Natural killer cell (primary cell): ENCODE measurements at regions not wholly inside any gene's neighbourhood (a gene's known extent, or its start where the extent isn't known, plus 50 kb on each side); places are given as distances from the start of the nearest gene placed in this dataset.

Source experiments
- ATAC-seq, 3 donors: fragments of 150-1000 bp in 2 of 3; fragments of 200-7000 bp in 1 of 3; cut with Tn5 transposase; 1 replicate in 1 of 3; 2 replicates in 2 of 3; pipeline ENCODE4 v1.10.0; 2021; ENCODE audit warnings: mild to moderate bottlenecking in 2 of 3, moderate library complexity in 2 of 3
- DNase-seq, 2 donors: peaks; one replicate each; pipeline versions ENCODE4 v3.0.0 to v3.0.0-alpha.2; 2013 to 2021; ENCODE audit warnings: mixed read lengths in 1 of 2
- H3K27ac ChIP-seq: one replicate; pipeline ENCODE4 v1.5.1; 2013; ENCODE audit warnings: mild to moderate bottlenecking, low read length
- H3K27me3 ChIP-seq: one replicate; pipeline ENCODE4 v1.6.1; 2013; ENCODE audit warnings: low read length; ENCODE audit not compliant: control insufficient read depth, insufficient read depth
- H3K36me3 ChIP-seq: one replicate; pipeline ENCODE4 v1.6.1; 2013; ENCODE audit warnings: low read length; ENCODE audit not compliant: control insufficient read depth, insufficient read depth
- H3K4me1 ChIP-seq: one replicate; pipeline ENCODE4 v1.6.1; 2013; ENCODE audit warnings: low read length; ENCODE audit not compliant: control insufficient read depth, insufficient read depth
- H3K4me3 ChIP-seq: one replicate; pipeline ENCODE4 v1.5.1; 2013; ENCODE audit warnings: low read length
- H3K9me3 ChIP-seq: one replicate; pipeline ENCODE4 v1.6.1; 2013; ENCODE audit warnings: low read length; ENCODE audit not compliant: control insufficient read depth, insufficient read depth
- H3K27ac Mint-ChIP-seq, 2 donors: one replicate each; pipeline ENCODE4 v1.8.0; 2022; ENCODE audit warnings: mild to moderate bottlenecking in 2 of 2, mixed read lengths in 2 of 2, moderate library complexity in 1 of 2
- H3K27me3 Mint-ChIP-seq, 2 donors: one replicate each; pipeline ENCODE4 v1.8.0; 2022; ENCODE audit warnings: low read depth in 2 of 2, mixed read lengths in 2 of 2
- H3K36me3 Mint-ChIP-seq: one replicate; pipeline ENCODE4 v1.8.0; 2022; ENCODE audit warnings: mixed read lengths
- H3K4me1 Mint-ChIP-seq, 2 donors: one replicate each; pipeline ENCODE4 v1.8.0; 2022; ENCODE audit warnings: mixed read lengths in 2 of 2
- H3K4me3 Mint-ChIP-seq: one replicate; pipeline ENCODE4 v1.8.0; 2022; ENCODE audit warnings: mild to moderate bottlenecking, moderate library complexity, mixed read lengths
- H3K9me3 Mint-ChIP-seq, 2 donors: one replicate each; pipeline ENCODE4 v1.8.0; 2022; ENCODE audit warnings: mixed read lengths in 2 of 2
- CTCF ChIP-seq: fragments of 200-600 bp; IDR thresholded peaks from one replicate; pipeline ENCODE4 v1.8.0; 2022; ENCODE audit warnings: antibody characterized with exemption
- WGBS: methylation state at CpG from one replicate; pipeline ENCODE4 v1.1.7; 2013; ENCODE audit warnings: missing lambda C conversion rate; ENCODE audit not compliant: insufficient coverage; 5-methylcytosine and 5-hydroxymethylcytosine counted together
- intact Hi-C: fragments of 100-400 bp; cut with micrococcal nuclease; formaldehyde crosslinking; loops from one replicate; pipeline ENCODE4 v1.14.2; 2022

DNA sequence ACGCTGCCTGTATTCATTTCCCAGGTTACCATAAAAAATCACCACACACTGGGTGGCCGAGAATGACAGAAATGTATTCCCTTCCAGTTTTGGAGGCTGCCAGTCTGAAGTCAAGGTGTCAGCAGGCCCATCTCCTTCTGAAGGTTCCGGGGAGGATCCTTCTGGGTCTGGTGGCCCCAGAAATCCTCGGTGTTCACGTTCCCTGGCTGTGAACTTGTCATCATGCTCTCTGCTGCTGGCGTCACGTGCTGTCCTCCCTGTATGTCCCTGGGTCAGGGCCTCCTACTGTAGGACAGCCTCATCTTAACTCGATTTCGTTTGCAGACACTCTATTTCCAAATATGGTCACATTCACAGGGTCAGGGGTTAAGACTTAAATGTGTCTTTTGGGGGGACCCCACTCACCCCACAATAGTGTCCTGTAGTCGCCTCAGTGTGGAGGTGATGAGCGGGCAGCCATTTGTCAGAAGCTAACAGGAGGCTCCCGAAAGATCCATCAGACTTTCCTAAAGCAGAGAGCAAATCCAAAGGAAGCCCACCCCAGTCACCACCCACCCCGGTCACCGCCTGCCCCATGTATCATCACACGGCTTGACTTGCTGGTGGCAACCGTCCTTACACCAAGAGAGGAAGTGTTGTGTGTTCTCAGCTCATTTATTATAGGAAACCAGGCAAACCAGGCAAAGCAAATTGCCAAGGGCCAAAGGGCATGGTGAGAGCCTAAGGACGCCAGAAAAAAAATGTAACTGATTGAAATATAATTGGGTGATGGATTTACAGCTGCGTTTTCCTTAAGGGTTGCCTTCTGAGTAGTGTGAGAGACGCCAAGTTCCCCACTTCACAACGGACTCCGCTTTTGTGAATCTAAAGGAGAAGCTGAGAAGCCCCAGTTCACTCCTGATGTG, 148.8 kb upstream of the ZNF236 start:
- Mint-ChIP-seq H3K4me1 (no peaks in the 10 kb centered on the region), H3K9me3 (no peaks in the 10 kb centered on the region), H3K27me3 (peaks cover 6 to 14% of the 10 kb centered on the region in 2 donors), H3K4me3 (no peak overlapping the region), H3K36me3 (no peaks in the 10 kb centered on the region), H3K27ac (no peak overlapping the region)
- H3K4me1 ChIP-seq, result no peaks in the 10 kb centered on the region
- DNase-seq (no peak), ATAC-seq (no peak)
- H3K27ac ChIP-seq, result no peak overlapping the region
- H3K27me3 ChIP-seq, result no peaks in the 10 kb centered on the region
- no peak for TF ChIP-seq CTCF
- no peak overlapping the region for H3K4me3 ChIP-seq
- 82% methylated on average over 19 of the region's 21 CpGs for WGBS
- no peaks in the 10 kb centered on the region for H3K9me3 ChIP-seq
- H3K36me3 ChIP-seq, result no peaks in the 10 kb centered on the region
- intact Hi-C loops, result no loop called here

DNA sequence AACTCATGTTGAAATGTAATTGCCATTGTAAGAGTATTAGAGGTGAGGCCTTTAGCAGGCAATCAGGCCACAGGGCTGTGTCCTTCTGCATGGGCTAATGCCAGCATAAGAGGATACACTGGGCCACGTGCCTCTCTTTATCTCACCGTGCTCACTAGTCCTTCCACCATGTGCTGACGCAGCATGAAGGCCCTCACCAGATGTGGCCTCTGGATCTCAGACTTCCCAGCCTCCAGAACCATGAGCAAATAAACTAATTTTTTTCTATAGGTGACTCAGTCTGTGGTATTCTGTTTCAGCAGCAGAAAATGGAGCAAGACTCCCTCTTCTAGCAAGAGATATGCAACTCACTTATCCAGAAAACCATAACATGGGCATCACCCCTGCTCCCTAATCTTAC, 149.7 kb upstream of the ZNF236 start:
- H3K36me3 ChIP-seq, result no peaks in the 10 kb centered on the region
- H3K9me3 ChIP-seq, result no peaks in the 10 kb centered on the region
- H3K4me3 ChIP-seq, result no peak overlapping the region
- H3K4me1 Mint-ChIP-seq, result no peaks in the 10 kb centered on the region
- H3K27ac Mint-ChIP-seq, result no peak overlapping the region
- intact Hi-C loops, result no loop called here
- H3K36me3 Mint-ChIP-seq, result no peaks in the 10 kb centered on the region
- WGBS, result 94% methylated on average over 3 of the region's 3 CpGs
- TF ChIP-seq CTCF, result no peak
- no peak for ATAC-seq
- H3K4me1 ChIP-seq, result no peaks in the 10 kb centered on the region
- H3K4me3 Mint-ChIP-seq, result no peak overlapping the region
- peaks cover 6 to 14% of the 10 kb centered on the region in 2 donors for H3K27me3 Mint-ChIP-seq
- no peak for DNase-seq
- no peaks in the 10 kb centered on the region for H3K9me3 Mint-ChIP-seq
- H3K27me3 ChIP-seq, result no peaks in the 10 kb centered on the region
- H3K27ac ChIP-seq, result no peak overlapping the region

DNA sequence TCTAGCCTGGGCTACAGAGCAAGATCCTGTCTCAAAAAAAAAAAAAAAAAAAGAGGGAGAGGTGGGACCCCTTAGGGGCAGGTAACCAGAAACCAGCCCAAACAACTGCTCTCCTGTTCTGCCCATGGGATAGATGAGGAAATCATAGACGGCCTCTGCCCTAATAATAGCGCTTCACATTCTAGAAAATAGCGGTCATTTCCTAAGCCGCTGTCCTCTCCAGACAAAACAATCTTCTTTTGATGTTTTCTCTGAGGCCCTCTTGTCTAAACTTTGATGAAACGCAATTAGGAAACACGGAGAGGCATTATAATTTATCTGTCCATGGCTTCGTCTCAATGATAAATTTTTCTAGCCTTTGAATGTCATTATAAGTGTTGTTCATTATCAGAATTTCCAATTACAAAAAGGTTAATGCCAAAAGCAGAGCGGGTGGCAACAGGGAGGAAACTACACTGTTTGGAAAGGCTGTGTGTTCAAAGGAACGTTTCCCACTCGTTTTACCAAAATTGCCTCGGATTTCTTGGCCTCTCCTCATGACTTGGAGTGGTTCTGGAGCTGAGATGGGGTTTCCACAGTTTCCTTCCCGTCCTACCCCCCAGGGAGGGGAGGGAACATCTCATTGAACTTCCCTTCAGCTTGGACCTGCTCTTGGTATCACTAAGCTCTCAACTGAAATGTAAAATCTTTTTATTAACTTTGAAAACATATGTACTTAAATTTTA, 151.6 kb upstream of the ZNF236 start:
- WGBS, result 89% methylated on average over 10 of the region's 12 CpGs
- Mint-ChIP-seq H3K36me3 (no peaks in the 10 kb centered on the region), H3K27me3 (peaks cover 3 to 11% of the 10 kb centered on the region in 2 donors), H3K9me3 (no peaks in the 10 kb centered on the region), H3K4me3 (no peak overlapping the region), H3K27ac (no peak overlapping the region), H3K4me1 (no peaks in the 10 kb centered on the region)
- no peak for ATAC-seq
- Histone ChIP-seq H3K36me3 (no peaks in the 10 kb centered on the region), H3K27ac (no peak overlapping the region), H3K4me1 (no peaks in the 10 kb centered on the region), H3K4me3 (no peak overlapping the region), H3K9me3 (no peaks in the 10 kb centered on the region), H3K27me3 (no peaks in the 10 kb centered on the region)
- no peak for DNase-seq
- TF ChIP-seq CTCF, result no peak
- intact Hi-C loops, result no loop called here
